ENCODE measurements at regions not wholly inside any gene's neighbourhood (a gene's known extent, or its start where the extent isn't known, plus 50 kb on each side); places are given as distances from the start of the nearest gene placed in this dataset.
"Not testable (repeated sequence)": the region's sequence is repeated elsewhere in the genome, so short reads cannot be mapped to it uniquely, and the experiment has no call there.

DNA sequence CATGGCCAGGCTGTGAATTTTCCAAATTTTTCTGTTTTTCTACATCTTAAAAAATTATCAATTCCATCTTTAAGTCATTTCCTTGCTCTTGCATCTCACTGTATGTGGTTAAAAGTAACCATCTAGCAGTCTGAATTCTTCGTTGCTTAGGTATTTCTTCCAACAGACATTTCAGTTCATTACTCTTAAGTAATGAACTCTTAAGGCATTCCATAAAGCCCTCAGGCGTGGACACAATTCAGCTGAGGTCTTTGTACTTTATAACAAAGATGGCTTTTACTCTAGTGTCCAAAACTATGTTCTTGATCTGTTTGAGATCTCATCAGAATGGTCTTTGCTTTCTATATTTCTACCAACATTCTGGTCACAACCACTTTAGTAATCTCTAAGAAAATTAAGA lies 253.9 kb upstream of the GCFC2 start:
- no peak for DNase-seq

DNA sequence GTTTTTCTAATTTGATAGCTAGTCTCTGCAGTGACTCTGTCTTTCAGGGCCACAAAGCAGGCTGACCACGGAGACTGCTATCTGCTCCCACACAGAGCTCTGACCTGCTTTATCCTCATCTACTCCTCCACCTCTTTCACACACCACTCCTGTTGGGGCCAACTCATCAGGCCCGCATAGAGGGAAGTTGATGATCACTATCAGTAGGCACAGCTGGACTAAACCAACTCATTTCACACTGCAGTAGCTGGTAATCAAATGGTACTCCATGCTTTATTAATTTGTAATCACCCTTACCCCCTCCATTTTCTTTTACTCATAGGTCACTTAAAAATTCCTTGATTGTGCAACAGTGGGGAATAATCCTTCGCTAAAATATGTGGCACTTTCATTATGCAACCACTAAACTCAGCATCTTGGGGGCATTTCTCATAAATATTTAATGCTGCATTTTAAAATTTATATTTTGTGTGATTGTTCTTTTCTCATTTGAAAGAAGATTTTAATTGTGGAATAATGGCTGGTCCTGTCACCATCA lies 249.8 kb upstream of the GCFC2 start:
- no peak for DNase-seq

DNA sequence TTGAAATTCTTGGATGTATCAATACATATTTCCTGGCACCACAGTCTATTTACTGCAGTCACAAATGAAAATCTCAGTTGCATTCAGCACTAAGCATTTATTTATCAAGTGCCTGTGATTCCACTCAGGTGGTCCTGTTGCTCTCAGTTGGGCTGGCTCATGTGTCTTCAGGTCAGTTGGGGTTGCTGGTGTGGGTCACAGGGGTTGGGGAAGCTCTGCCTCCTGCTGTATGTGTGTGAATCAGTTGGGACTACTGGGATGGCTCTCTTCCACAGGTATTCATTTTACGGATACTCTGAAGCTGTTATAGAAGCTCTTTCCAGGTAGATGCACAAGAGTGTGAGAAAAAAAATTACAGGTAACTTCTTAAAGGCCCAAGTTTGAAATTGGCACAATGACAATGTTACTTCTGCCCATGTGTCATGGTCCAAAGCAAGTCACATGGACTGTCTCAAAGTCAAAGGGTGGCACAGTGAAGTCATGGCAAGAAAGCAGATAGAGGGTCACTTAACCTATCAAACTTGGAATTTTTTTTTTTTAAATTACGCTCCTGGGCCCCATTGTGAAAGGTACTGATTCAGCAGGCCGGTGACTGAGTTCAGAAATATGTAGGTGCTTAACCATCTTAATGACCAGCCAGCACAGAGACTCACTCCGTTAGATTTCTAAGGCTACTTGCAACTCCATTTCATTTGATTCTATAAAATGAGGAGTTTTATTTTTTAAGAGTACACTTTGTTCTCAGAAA lies 249.2 kb upstream of the GCFC2 start:
- DNase-seq = no peak

DNA sequence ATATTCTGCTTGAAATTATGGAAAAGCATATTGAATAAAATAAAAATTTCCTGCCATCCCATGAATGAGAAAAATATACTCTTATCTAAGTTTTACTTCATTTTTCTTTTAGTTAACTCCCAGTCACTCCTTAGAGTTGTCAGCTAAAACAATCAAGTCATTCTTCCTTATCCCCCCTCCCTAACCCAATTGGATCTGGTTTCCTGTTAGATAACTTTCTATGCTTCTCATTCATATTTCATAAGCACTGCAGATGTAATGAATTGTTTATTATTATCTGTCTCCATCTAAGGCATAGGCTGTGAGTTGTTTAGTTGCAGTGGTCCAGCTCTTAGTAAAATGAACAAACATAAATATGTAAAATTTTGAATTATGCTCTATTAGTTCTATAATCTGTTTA lies 244.0 kb upstream of the GCFC2 start:
- DNase-seq = no peak

DNA sequence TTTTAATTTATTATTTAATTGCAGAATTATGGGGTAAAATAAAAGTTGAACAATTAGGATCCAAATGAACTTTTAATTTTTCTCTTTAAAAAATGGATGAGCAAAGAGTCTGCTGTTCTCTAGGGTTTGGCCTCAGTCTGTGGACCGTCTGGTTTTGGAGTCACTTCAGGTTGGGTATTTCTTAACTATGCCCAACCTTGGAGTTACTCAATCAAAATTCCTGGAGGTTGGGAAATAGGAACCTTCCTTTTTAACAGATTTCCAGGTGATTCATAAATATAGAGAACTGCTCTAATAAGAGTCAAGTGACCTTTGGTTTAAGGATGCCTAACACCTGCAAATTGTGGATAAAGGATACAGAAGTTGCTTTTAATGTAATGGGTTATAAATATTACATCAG lies 241.5 kb upstream of the GCFC2 start:
- no peak for DNase-seq

DNA sequence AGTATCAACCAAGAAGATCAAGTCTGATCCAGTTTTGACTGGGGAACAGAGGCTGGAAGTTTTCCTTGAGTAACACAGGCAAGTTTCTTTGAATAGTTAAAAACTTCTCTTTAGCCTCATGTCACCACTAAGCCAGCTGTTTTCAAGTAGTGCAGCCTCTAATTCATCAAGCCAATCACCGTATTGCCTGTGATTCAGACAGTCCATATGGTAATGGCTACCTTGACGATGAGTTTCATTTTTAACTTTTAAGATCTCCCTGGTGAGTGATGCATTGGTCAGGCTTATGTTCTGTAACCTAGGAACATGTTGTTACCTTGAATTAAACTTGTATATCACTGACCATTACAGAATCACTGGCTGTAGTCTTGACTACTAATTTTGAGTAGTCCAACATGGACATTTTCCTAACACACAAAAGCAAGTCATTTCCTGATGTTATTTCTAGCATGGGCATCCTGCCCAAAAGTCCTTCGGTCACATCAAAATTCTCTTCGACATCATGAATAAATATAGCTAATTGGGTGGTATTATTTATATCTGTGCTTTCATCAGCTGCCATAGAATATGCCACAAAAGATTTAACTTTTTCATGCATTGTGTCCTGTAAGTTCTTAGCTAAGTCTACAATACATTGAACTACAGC lies 238.8 kb upstream of the GCFC2 start:
- DNase-seq = no peak

DNA sequence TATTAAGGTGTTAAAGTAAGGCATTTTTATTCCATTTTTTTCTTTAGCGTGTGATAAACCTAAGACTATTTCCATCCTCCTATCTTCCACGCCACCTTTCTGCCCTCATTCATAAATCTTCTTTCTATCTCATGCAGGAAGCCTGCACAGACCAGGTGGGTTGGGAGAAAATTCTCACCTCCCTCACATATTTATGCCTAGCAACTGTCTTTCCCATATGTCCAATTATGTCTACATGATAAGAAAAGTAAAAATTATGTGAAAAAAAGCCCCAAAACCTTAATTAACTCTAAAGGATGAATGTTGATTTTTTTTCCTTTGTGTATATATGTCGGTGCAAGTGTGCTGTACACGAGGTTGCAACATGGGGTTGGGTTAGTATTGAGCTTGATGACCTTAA lies 225.6 kb upstream of the GCFC2 start:
- DNase-seq = no peak

DNA sequence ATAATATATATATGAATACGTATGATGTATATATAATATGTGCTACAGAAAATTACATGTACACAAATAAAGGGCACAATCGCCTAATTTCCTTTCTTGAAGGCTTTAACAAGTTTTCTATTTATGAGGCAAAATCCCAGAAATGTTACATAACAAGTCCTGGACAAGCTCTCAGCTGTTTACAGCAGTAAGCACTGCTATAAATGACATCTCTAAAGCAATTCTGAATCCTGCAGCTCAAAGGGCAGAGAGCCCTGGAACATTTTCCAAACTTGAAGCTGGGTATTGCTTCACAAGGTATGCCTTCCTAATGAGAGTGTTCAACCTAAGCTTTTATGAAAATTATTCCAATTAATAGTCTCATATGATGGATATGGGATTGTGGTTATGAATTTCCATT lies 222.3 kb upstream of the GCFC2 start:
- DNase-seq = no peak

DNA sequence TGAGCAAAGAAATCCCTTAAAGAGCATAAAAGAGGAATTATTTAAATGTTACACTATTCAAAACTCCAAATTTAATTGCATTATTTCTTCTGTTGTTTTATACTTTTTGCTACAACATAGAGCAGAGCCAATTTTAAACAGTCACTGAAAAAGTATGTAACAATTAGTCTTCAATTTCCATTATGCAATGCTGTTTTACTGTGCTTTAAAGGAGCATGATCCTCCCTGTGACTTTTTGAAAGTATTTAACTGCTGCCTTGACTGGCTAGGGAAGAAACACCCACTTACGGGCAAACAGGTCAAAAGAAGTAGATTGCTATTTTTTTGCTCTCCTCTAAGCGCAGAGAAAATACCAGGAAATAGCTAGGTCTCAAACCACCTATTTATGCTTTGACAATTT lies 217.4 kb upstream of the GCFC2 start:
- DNase-seq = no peak

DNA sequence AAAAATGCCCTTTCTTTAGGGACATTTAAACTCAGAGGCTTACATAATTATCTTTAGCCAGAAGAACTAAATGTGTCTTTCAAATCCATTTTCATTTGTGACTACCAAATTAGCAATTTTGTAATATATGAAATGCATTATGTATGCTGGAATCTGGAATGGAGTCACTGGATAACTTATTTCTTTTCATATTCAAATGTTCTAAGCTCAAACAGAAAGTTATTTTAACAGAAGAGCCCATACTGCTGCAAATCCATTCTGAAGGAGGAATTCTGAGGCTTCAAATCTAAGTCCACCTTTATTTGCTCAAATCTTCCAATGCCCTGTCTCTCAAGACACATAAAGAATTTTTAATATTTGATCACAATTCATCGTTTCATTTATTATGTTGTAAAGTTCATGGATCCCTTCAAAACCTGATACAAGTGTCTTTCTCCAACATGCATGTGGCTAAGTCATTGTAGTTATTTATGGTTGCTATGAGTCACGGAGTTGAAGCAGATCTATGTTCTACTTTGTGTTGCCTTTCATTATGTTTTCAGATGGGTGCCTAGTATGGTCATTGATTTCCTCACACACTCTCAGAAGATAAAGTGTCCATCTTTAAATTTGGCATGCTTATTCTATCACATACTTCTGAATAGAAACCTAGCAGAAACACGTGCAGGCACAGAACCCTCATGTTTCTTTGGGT lies 214.8 kb upstream of the GCFC2 start:
- DNase-seq = no peak

DNA sequence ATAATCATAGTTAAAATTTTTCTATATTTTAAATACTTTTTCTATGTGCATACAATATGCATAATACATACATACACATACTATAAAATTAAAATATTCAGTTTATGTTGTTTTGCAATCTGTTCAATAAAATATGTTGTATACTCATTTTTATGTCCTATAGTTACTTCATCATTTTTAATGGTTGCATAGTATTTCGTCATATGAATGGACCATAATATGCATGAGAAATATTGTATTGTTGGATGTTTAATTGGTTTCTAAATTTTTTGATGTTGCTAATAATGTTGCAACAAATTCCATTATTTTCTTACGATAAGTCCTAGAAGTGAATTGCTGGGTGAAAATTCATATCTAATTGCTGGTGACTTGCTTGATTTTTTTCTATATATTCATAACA lies 211.5 kb upstream of the GCFC2 start:
- DNase-seq = no peak

DNA sequence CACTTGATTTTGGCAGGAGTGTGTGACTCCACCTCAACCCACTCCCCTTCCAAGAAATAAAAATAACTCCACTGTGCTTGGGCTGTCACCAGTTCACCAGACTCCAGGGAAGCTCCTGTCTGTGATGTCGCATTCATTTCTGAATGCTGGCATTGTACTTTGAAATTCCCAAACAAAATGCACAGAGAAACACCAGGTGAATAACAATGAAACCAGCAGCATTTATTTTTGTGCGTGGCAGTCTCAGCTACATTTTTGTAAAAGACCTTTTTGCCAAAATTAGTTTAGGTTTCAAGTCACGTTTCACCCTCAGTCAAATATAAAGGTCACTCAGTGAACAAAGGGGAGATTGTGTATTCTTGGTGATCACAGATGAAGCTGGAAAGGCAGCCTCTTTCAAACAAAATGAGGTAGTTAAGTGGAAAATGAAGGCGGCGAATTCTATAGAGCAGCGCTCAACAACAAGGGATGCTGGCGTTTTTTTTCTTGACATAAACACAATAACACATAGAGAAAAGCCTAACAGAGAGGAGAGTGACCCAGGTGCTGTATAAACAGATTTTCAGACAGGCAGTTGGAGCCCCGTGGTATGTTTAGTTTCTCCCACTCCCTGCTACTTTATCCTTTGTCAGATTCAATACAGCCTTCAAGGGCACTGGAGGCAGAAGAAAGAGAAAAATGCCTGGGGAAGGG lies 210.3 kb upstream of the GCFC2 start:
- DNase-seq = no peak

DNA sequence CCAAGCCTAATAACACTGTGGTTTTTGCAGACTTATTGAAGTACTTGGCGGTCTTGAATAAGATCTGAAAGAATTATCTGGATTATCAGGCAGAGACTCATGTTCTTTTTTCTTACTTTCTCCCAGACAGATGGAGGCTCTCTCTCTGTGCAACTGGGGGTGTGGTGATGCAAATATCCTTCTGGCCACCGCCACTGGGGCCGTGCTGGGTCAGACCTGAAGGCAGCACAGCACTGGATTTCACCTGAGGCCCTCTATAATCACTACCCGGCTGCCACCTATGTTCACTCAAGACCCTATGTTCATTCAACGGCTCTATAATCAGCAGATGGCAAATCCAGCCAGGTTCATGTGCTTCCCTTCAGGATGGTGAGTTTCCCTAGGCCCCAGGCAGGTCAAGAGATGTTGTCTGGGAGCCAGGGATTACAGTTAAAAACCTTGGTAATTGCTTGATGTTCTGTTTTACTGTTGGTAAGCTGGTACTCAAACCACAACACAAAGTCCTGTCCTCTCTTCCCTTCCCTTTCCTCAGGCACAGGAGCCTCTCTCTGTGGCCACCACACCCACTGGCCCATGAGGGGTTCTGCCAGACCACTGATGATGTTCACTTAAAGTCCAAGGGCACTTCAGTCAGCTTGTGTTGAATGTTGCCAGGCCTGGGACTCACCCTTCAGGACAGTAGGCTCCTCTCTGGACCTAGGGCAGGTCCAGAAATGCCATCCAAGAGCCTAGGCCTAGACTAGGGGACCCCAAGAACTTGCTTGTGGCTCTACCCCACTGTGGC lies 205.3 kb upstream of the GCFC2 start:
- DNase-seq = no peak

DNA sequence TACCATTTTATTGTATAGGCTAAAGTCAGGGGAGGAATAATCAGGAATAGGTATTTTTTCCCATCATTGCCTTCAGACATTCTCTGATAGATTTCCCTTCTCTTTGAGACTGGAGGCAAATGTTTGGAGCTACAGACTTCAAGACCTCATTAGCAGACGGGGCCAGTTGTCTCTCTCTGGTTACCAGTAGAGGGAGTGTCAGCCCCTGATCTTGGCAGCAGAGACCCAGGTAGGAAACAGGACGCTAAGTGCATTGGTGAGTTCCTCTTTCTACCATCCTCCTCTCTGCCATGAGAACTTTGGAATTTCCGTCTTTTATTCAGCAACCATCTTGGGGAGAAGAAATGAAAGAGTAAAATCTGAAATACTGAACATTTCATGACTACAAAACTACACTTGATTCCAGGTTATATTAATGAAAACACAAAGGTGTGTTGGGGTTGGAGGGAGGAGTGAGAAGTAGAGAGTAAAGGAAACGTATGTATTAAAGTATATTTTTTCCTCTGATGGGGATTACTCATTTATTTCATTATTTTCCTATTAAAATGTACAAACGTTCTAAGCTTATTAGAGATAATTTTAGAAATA lies 186.2 kb upstream of the GCFC2 start:
- no peak for DNase-seq

DNA sequence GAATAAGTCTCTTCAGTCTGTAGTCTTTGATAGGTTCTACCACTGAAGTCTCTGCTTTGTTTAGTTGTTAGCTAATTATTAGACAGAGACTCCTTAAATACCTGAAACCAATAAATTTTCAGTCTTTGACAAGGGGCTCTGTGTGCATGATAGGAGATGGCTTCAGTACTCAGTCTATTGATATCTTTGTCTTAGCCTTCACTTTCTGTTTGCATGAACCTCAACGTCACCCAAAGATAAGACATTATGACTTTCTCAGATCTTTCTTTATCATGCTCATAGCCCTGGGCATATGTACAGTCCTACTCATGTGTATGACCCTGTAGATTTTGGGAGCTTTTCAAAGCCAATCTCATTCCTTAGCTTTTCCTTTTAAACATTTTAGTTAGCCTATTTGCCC lies 183.5 kb upstream of the GCFC2 start:
- no peak for DNase-seq

DNA sequence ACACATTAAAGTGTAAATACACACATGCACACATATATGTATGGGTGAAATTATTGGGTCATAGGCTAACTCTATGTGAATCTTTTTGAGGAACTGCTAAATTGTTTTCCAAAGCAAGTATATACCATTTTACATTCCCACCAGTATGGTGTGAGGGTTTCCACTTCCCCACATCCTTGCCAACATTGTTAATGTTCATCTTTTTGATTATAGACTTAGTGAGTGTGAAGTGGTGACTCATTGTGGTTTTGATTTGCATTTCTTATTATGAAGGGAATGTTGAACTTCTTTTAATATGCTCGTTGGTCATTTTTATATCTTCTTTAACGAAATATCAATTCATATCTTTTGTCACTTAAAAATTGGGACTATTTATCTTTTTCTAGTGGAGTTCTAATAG lies 181.8 kb upstream of the GCFC2 start:
- DNase-seq = no peak

DNA sequence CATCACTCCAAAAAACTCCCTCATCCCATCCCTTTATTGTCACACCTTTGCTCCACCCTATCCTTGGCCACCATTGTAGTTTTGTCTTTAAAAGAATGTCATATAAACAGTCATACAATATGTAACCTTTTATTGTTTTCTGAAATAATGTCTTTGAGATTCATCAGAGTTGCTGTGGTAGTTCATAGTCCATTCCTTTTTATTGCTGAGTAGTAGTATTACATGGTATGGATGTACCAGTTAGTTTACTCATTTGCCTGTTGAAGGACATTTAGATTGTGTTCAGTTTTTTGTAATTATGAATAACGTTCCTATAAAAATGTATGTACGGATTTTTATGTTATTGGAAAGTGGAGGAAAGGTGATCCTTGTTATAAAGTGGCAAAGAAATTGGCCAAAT lies 171.8 kb upstream of the GCFC2 start:
- DNase-seq = no peak

DNA sequence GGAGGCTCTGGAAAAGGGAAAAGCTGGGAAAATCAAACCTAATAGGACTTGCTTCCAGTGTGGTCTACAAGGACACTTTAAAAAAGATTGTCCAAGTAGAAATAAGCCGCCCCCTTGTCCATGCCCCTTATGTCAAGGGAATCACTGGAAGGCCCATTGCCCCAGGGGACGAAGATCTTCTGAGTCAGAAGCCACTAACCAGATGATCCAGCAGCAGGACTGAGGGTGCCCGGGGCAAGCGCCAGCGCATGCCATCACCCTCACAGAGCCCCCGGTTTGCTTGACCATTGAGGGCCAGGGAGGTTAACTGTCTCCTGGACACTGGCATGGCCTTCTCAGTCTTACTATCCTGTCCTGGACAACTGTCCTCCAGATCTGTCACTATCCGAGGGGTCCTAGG lies 164.9 kb upstream of the GCFC2 start:
- DNase-seq = not testable (repeated sequence)

DNA sequence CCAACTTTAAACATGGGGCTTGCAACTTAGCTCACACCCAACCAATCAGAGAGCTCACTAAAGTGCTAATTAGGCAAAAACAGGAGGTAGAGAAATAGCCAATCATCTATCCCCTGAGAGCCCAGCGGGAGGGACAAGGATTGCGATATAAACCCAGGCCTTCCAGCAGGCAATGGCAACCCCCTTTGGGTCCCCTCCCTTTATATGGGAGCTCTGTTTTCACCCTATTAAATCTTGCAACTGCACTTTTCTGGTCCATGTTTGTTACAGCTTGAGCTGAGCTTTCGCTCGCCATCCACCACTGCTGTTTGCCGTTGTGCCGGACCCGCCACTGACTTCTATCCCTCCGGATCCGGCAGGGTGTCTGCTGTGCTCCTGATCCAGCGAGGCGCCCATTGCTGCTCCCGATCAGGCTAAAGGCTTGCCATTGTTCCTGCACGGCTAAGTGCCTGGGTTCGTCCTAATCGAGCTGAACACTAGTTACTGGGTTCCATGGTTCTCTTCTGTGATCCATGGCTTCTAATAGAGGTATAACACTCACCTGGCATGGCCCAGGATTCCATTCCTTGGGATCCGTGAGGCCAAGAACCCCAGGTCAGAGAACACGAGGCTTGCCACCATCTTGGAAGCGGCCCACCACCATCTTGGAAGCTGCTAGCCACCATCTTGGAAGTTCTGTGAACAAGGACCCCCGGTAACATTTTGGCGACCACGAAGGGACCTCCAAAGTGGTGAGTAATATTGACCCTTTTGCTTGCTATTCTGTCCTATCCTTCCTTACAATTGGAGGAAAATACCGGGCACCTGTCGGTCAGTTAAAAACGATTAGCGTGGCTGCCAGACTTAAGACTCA lies 161.3 kb upstream of the GCFC2 start:
- DNase-seq = not testable (repeated sequence)

DNA sequence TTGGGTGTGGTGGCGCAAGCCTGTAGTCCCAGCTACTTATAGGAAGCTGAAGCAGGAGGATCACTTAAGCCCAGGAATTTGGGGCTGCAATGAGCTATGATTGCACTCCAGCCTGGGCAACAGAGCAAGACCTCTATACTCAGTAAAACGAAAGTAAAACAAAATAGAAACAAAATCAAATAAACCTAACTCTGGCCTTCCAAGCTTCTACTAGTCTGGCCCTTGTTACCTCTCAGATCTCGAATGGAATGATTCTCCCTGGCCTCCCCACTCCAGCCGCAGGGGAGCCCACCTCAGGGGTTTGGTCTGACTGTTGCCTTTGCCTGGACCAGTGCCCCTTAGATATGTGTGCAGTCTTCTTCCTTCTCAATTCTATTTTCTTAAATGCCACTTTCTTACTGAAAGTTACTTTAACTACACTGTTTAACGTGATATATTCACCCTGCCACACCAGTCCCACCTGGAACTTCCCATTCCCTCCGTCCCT lies 160.0 kb upstream of the GCFC2 start:
- no peak for DNase-seq

DNA sequence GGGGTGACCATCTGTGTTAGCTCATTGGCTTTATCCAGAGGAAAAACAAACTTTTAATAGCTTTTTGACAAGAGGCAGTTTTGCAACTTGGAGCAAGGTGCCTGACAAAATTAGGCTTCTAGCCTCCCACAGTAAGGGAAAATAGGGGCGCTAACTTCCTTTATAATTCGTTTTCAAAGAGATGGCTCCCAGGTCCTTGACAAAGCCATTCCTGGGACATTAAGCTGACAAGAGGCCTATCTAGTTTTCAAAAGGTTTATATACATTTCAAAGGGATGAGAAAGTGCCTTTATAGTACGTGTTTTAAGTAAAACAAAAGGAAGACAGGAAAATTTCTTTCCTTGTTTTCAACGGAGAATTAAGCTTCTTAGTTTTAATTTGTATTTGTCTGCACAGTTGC lies 159.4 kb upstream of the GCFC2 start:
- DNase-seq = no peak
